ENCODE measurements at regions not wholly inside any gene's neighbourhood (a gene's known extent, or its start where the extent isn't known, plus 50 kb on each side); places are given as distances from the start of the nearest gene placed in this dataset.

GRCh38 chr5:18321262-18321942 is 687.1 kb downstream of the TAF11L14 start:
- Mint-ChIP-seq H3K4me1 (no peaks in the 10 kb centered on the region), H3K9me3 (peaks cover 6% of the 10 kb centered on the region in 2 donors), H3K36me3 (no peaks in the 10 kb centered on the region), H3K27ac (no peak overlapping the region), H3K27me3 (peaks cover 17 to 19% of the 10 kb centered on the region in 2 donors), H3K4me3 (no peak overlapping the region)
- DNase-seq (no peak), ATAC-seq (replicated peaks) (no peak)

GRCh38 chr5:18323891-18324290 is 689.6 kb downstream of the TAF11L14 start:
- H3K27ac Mint-ChIP-seq: no peak overlapping the region
- H3K27me3 Mint-ChIP-seq: peaks cover 14 to 17% of the 10 kb centered on the region in 2 donors
- H3K9me3 Mint-ChIP-seq: peaks cover 6% of the 10 kb centered on the region in 2 donors
- no peaks in the 10 kb centered on the region for H3K4me1 Mint-ChIP-seq
- no peak overlapping the region for H3K4me3 Mint-ChIP-seq
- DNase-seq (no peak), ATAC-seq (replicated peaks) (no peak)
- H3K36me3 Mint-ChIP-seq: no peaks in the 10 kb centered on the region

GRCh38 chr5:18325431-18325830 is 691.2 kb downstream of the TAF11L14 start:
- ATAC-seq (replicated peaks): no peak
- H3K4me3 Mint-ChIP-seq: no peak overlapping the region
- peaks cover 6% of the 10 kb centered on the region in 2 donors for H3K9me3 Mint-ChIP-seq
- no peaks in the 10 kb centered on the region for H3K36me3 Mint-ChIP-seq
- H3K27ac Mint-ChIP-seq: no peak overlapping the region
- H3K27me3 Mint-ChIP-seq: peaks cover 6 to 14% of the 10 kb centered on the region in 2 donors
- no peak for DNase-seq
- H3K4me1 Mint-ChIP-seq: no peaks in the 10 kb centered on the region

- peaks cover 0 to 5% of the 10 kb centered on the region in 2 donors for H3K27me3 Mint-ChIP-seq
Measured at GRCh38 chr5:18329328-18329727, 695.1 kb downstream of the TAF11L14 start.

GRCh38 chr5:18333841-18334240 is 699.6 kb downstream of the TAF11L14 start:
- Mint-ChIP-seq H3K4me3 (no peak overlapping the region), H3K9me3 (peaks cover 0 to 6% of the 10 kb centered on the region in 2 donors), H3K4me1 (no peaks in the 10 kb centered on the region), H3K27ac (no peak overlapping the region), H3K27me3 (no peaks in the 10 kb centered on the region), H3K36me3 (no peaks in the 10 kb centered on the region)
- ATAC-seq (replicated peaks) (no peak), DNase-seq (no peak)

More at GRCh38 chr5:18329328-18329727, 695.1 kb downstream of the TAF11L14 start:
- Mint-ChIP-seq H3K9me3 (peaks cover 6 to 11% of the 10 kb centered on the region in 2 donors), H3K36me3 (no peaks in the 10 kb centered on the region), H3K4me3 (no peak overlapping the region), H3K27ac (no peak overlapping the region), H3K4me1 (no peaks in the 10 kb centered on the region)
- no peak for ATAC-seq (replicated peaks)
- DNase-seq: no peak

GRCh38 chr5:18334949-18335348 is 700.7 kb downstream of the TAF11L14 start:
- Mint-ChIP-seq H3K36me3 (no peaks in the 10 kb centered on the region), H3K27me3 (no peaks in the 10 kb centered on the region), H3K4me3 (no peak overlapping the region), H3K9me3 (peaks cover 0 to 6% of the 10 kb centered on the region in 2 donors), H3K4me1 (no peaks in the 10 kb centered on the region), H3K27ac (no peak overlapping the region)
- ATAC-seq (replicated peaks) (no peak), DNase-seq (no peak)

GRCh38 chr5:18354828-18355227 is 720.6 kb downstream of the TAF11L14 start:
- no peak overlapping the region for H3K4me3 Mint-ChIP-seq
- no peaks in the 10 kb centered on the region for H3K36me3 Mint-ChIP-seq
- ATAC-seq (replicated peaks) (no peak), DNase-seq (no peak)
- H3K9me3 Mint-ChIP-seq: peaks cover 0 to 3% of the 10 kb centered on the region in 2 donors
- peaks cover 0 to 3% of the 10 kb centered on the region in 2 donors for H3K27me3 Mint-ChIP-seq
- no peak overlapping the region for H3K27ac Mint-ChIP-seq
- no peaks in the 10 kb centered on the region for H3K4me1 Mint-ChIP-seq

- no peaks in the 10 kb centered on the region for H3K4me1 Mint-ChIP-seq
- H3K27me3 Mint-ChIP-seq: peaks cover 0 to 3% of the 10 kb centered on the region in 2 donors
- no peak overlapping the region for H3K27ac Mint-ChIP-seq
- H3K9me3 Mint-ChIP-seq: no peaks in the 10 kb centered on the region
- no peak for DNase-seq
- ATAC-seq (replicated peaks): no peak
- H3K36me3 Mint-ChIP-seq: no peaks in the 10 kb centered on the region
- H3K4me3 Mint-ChIP-seq: no peak overlapping the region
Measured at GRCh38 chr5:18357486-18357885, 723.2 kb downstream of the TAF11L14 start.

GRCh38 chr5:18366234-18366633 is 732.0 kb downstream of the TAF11L14 start:
- Mint-ChIP-seq H3K27me3 (no peaks in the 10 kb centered on the region), H3K9me3 (peaks cover 0 to 3% of the 10 kb centered on the region in 2 donors), H3K4me1 (no peaks in the 10 kb centered on the region), H3K27ac (no peak overlapping the region), H3K4me3 (no peak overlapping the region), H3K36me3 (no peaks in the 10 kb centered on the region)
- ATAC-seq (replicated peaks): no peak
- no peak for DNase-seq

GRCh38 chr5:18370531-18370930 is 736.3 kb downstream of the TAF11L14 start:
- Mint-ChIP-seq H3K27me3 (no peaks in the 10 kb centered on the region), H3K36me3 (no peaks in the 10 kb centered on the region), H3K27ac (no peak overlapping the region), H3K9me3 (peaks cover 0 to 3% of the 10 kb centered on the region in 2 donors), H3K4me3 (no peak overlapping the region), H3K4me1 (no peaks in the 10 kb centered on the region)
- DNase-seq (no peak), ATAC-seq (replicated peaks) (no peak)

- H3K36me3 Mint-ChIP-seq: no peaks in the 10 kb centered on the region
- no peaks in the 10 kb centered on the region for H3K27me3 Mint-ChIP-seq
- H3K27ac Mint-ChIP-seq: no peak overlapping the region
- H3K4me1 Mint-ChIP-seq: no peaks in the 10 kb centered on the region
- no peaks in the 10 kb centered on the region for H3K9me3 Mint-ChIP-seq
- DNase-seq: no peak
- ATAC-seq (replicated peaks): no peak
- no peak overlapping the region for H3K4me3 Mint-ChIP-seq
Measured at GRCh38 chr5:18375641-18376040, 741.4 kb downstream of the TAF11L14 start.

GRCh38 chr5:18378066-18378465 is 743.8 kb downstream of the TAF11L14 start:
- H3K27ac Mint-ChIP-seq: no peak overlapping the region
- no peaks in the 10 kb centered on the region for H3K27me3 Mint-ChIP-seq
- no peaks in the 10 kb centered on the region for H3K36me3 Mint-ChIP-seq
- H3K9me3 Mint-ChIP-seq: no peaks in the 10 kb centered on the region
- no peak overlapping the region for H3K4me3 Mint-ChIP-seq
- ATAC-seq (replicated peaks): no peak
- no peak for DNase-seq
- H3K4me1 Mint-ChIP-seq: no peaks in the 10 kb centered on the region

- H3K4me1 Mint-ChIP-seq: no peaks in the 10 kb centered on the region
- no peak for DNase-seq
- ATAC-seq (replicated peaks): no peak
- no peak overlapping the region for H3K4me3 Mint-ChIP-seq
- no peaks in the 10 kb centered on the region for H3K27me3 Mint-ChIP-seq
- H3K27ac Mint-ChIP-seq: no peak overlapping the region
- H3K36me3 Mint-ChIP-seq: no peaks in the 10 kb centered on the region
- no peaks in the 10 kb centered on the region for H3K9me3 Mint-ChIP-seq
Measured at GRCh38 chr5:18379189-18379588, 744.9 kb downstream of the TAF11L14 start.

- no peaks in the 10 kb centered on the region for H3K9me3 Mint-ChIP-seq
- H3K4me3 Mint-ChIP-seq: no peak overlapping the region
- no peaks in the 10 kb centered on the region for H3K36me3 Mint-ChIP-seq
- no peak for ATAC-seq (replicated peaks)
- H3K4me1 Mint-ChIP-seq: no peaks in the 10 kb centered on the region
- no peak overlapping the region for H3K27ac Mint-ChIP-seq
- H3K27me3 Mint-ChIP-seq: no peaks in the 10 kb centered on the region
- DNase-seq: no peak
Measured at GRCh38 chr5:18380729-18381362, 746.6 kb downstream of the TAF11L14 start.
